ENCODE measurements at regions not wholly inside any gene's neighbourhood (a gene's known extent, or its start where the extent isn't known, plus 50 kb on each side); places are given as distances from the start of the nearest gene placed in this dataset.
"Not testable (repeated sequence)": the region's sequence is repeated elsewhere in the genome, so short reads cannot be mapped to it uniquely, and the experiment has no call there.

GRCh38 chr17:63042256-63042812, 76.3 kb downstream of the TANC2 start:
- DNase-seq = no peak
- no peak for ATAC-seq
- Mint-ChIP-seq H3K27ac (no peak overlapping the region), H3K9me3 (no peaks in the 10 kb centered on the region), H3K4me1 (peaks cover 21% of the 10 kb centered on the region), H3K27me3 (no peaks in the 10 kb centered on the region), H3K4me3 (no peak overlapping the region)

- H3K4me1 Mint-ChIP-seq, ATAC-seq, H3K9me3 Mint-ChIP-seq, H3K27ac Mint-ChIP-seq, H3K4me3 Mint-ChIP-seq, DNase-seq, H3K27me3 Mint-ChIP-seq: not testable (repeated sequence)
Measured at GRCh38 chr17:63057560-63057959, 91.5 kb downstream of the TANC2 start.

- no peaks in the 10 kb centered on the region for H3K9me3 Mint-ChIP-seq
- H3K27me3 Mint-ChIP-seq = no peaks in the 10 kb centered on the region
- DNase-seq (no peak), ATAC-seq (no peak)
- peaks cover 16% of the 10 kb centered on the region for H3K4me1 Mint-ChIP-seq
- no peak overlapping the region for H3K27ac Mint-ChIP-seq
- no peak overlapping the region for H3K4me3 Mint-ChIP-seq
Measured at GRCh38 chr17:63066158-63066813, 100.3 kb downstream of the TANC2 start.

GRCh38 chr17:63069245-63069644, 103.2 kb downstream of the TANC2 start:
- ATAC-seq = no peak
- H3K27ac Mint-ChIP-seq = no peak overlapping the region

GRCh38 chr17:63070031-63070430, 104.0 kb downstream of the TANC2 start:
- ATAC-seq (no peak), DNase-seq (no peak)
- H3K27ac Mint-ChIP-seq = no peak overlapping the region
- no peak overlapping the region for H3K4me3 Mint-ChIP-seq
- peaks cover 24% of the 10 kb centered on the region for H3K4me1 Mint-ChIP-seq
- no peaks in the 10 kb centered on the region for H3K27me3 Mint-ChIP-seq
- H3K9me3 Mint-ChIP-seq = no peaks in the 10 kb centered on the region

More at GRCh38 chr17:63069245-63069644, 103.2 kb downstream of the TANC2 start:
- no peak overlapping the region for H3K4me3 Mint-ChIP-seq
- H3K4me1 Mint-ChIP-seq = peaks cover 24% of the 10 kb centered on the region
- no peaks in the 10 kb centered on the region for H3K27me3 Mint-ChIP-seq
- no peaks in the 10 kb centered on the region for H3K9me3 Mint-ChIP-seq
- no peak for DNase-seq

- Mint-ChIP-seq H3K4me1 (peaks cover 21% of the 10 kb centered on the region), H3K27ac (no peak overlapping the region), H3K9me3 (no peaks in the 10 kb centered on the region), H3K4me3 (no peak overlapping the region), H3K27me3 (no peaks in the 10 kb centered on the region)
- ATAC-seq (peak; percentile 66), DNase-seq (no peak)
Measured at GRCh38 chr17:63071797-63072196, 105.8 kb downstream of the TANC2 start.

GRCh38 chr17:63075969-63076368, 109.9 kb downstream of the TANC2 start:
- H3K9me3 Mint-ChIP-seq = no peaks in the 10 kb centered on the region
- DNase-seq = no peak
- no peaks in the 10 kb centered on the region for H3K27me3 Mint-ChIP-seq
- ATAC-seq = no peak
- no peak overlapping the region for H3K27ac Mint-ChIP-seq
- peaks cover 18% of the 10 kb centered on the region for H3K4me1 Mint-ChIP-seq
- H3K4me3 Mint-ChIP-seq = no peak overlapping the region

GRCh38 chr17:63078707-63079106, 112.7 kb downstream of the TANC2 start:
- Mint-ChIP-seq H3K27ac (no peak overlapping the region), H3K27me3 (no peaks in the 10 kb centered on the region), H3K4me1 (peaks cover 7% of the 10 kb centered on the region), H3K9me3 (no peaks in the 10 kb centered on the region), H3K4me3 (no peak overlapping the region)
- DNase-seq (no peak), ATAC-seq (no peak)

GRCh38 chr17:63082273-63082861, 116.3 kb downstream of the TANC2 start:
- H3K9me3 Mint-ChIP-seq = peaks cover 0 to 5% of the 10 kb centered on the region in 2 donors
- peak; percentile 28 for ATAC-seq
- H3K27ac Mint-ChIP-seq = no peak overlapping the region
- H3K4me1 Mint-ChIP-seq = no peaks in the 10 kb centered on the region
- H3K27me3 Mint-ChIP-seq = no peaks in the 10 kb centered on the region
- DNase-seq = no peak
- no peak overlapping the region for H3K4me3 Mint-ChIP-seq

- H3K27me3 Mint-ChIP-seq = no peaks in the 10 kb centered on the region
- ATAC-seq = peak; percentile 46
- H3K9me3 Mint-ChIP-seq = peaks cover 0 to 5% of the 10 kb centered on the region in 2 donors
- no peak for DNase-seq
- H3K4me3 Mint-ChIP-seq = no peak overlapping the region
- H3K4me1 Mint-ChIP-seq = no peaks in the 10 kb centered on the region
- H3K27ac Mint-ChIP-seq = no peak overlapping the region
Measured at GRCh38 chr17:63082952-63083351, 116.9 kb downstream of the TANC2 start.

- no peak overlapping the region for H3K4me3 Mint-ChIP-seq
- H3K27ac Mint-ChIP-seq = no peak overlapping the region
- H3K9me3 Mint-ChIP-seq = peaks cover under 1 to 5% of the 10 kb centered on the region in 2 donors
- no peaks in the 10 kb centered on the region for H3K4me1 Mint-ChIP-seq
- no peaks in the 10 kb centered on the region for H3K27me3 Mint-ChIP-seq
- ATAC-seq = no peak
- no peak for DNase-seq
Measured at GRCh38 chr17:63086483-63087185, 120.6 kb downstream of the TANC2 start.

- H3K27ac Mint-ChIP-seq, H3K9me3 Mint-ChIP-seq, DNase-seq, H3K4me3 Mint-ChIP-seq, H3K4me1 Mint-ChIP-seq, ATAC-seq, H3K27me3 Mint-ChIP-seq: not testable (repeated sequence)
Measured at GRCh38 chr17:63090358-63091114, 124.5 kb downstream of the TANC2 start.

- not testable (repeated sequence) for H3K9me3 Mint-ChIP-seq, H3K27ac Mint-ChIP-seq, H3K4me3 Mint-ChIP-seq, DNase-seq, H3K27me3 Mint-ChIP-seq, ATAC-seq, H3K4me1 Mint-ChIP-seq
Measured at GRCh38 chr17:63091909-63092308, 125.9 kb downstream of the TANC2 start.

- H3K27ac Mint-ChIP-seq = no peak overlapping the region
- peaks cover 0 to 6% of the 10 kb centered on the region in 2 donors for H3K9me3 Mint-ChIP-seq
- no peaks in the 10 kb centered on the region for H3K27me3 Mint-ChIP-seq
- no peak overlapping the region for H3K4me3 Mint-ChIP-seq
- DNase-seq (no peak), ATAC-seq (no peak)
- H3K4me1 Mint-ChIP-seq = no peaks in the 10 kb centered on the region
Measured at GRCh38 chr17:63094631-63095030, 128.6 kb downstream of the TANC2 start.

GRCh38 chr17:63095459-63095858, 129.4 kb downstream of the TANC2 start:
- DNase-seq = no peak
- no peaks in the 10 kb centered on the region for H3K27me3 Mint-ChIP-seq
- H3K27ac Mint-ChIP-seq = peak overlapping the region in 1 of 2 donors; percentile 41
- ATAC-seq = no peak
- no peaks in the 10 kb centered on the region for H3K4me1 Mint-ChIP-seq
- peaks cover 0 to 6% of the 10 kb centered on the region in 2 donors for H3K9me3 Mint-ChIP-seq
- H3K4me3 Mint-ChIP-seq = no peak overlapping the region
